GM21723 (cell line): ENCODE measurements at regions not wholly inside any gene's neighbourhood (a gene's known extent, or its start where the extent isn't known, plus 50 kb on each side); places are given as distances from the start of the nearest gene placed in this dataset.
"Not testable (repeated sequence)": the region's sequence is repeated elsewhere in the genome, so short reads cannot be mapped to it uniquely, and the experiment has no call there.

ENCODE experiments used
- ATAC-seq: cut with Tn5 transposase; IDR thresholded peaks from one replicate; pipeline ENCODE4 v1.9.1; 2021; ENCODE audit warnings: mild to moderate bottlenecking, moderate library complexity; ENCODE audit not compliant: unreplicated experiment

- ATAC-seq: no peak
Measured at GRCh38 chr4:149050840-149051239, 608.6 kb upstream of the NR3C2 start.

GRCh38 chr4:149048451-149049143 lies 606.4 kb upstream of the NR3C2 start:
- no peak for ATAC-seq

- no peak for ATAC-seq
Measured at GRCh38 chr4:149047368-149047767, 605.2 kb upstream of the NR3C2 start.

- ATAC-seq: no peak
Measured at GRCh38 chr4:149045731-149046130, 603.5 kb upstream of the NR3C2 start.

- ATAC-seq: not testable (repeated sequence)
Measured at GRCh38 chr4:149039786-149040185, 597.6 kb upstream of the NR3C2 start.

GRCh38 chr4:149031399-149031798 lies 589.2 kb upstream of the NR3C2 start:
- ATAC-seq: no peak

GRCh38 chr4:149029056-149029651 lies 586.9 kb upstream of the NR3C2 start:
- no peak for ATAC-seq

- no peak for ATAC-seq
Measured at GRCh38 chr4:149026696-149027095, 584.5 kb upstream of the NR3C2 start.

GRCh38 chr4:149017002-149017734 lies 575.0 kb upstream of the NR3C2 start:
- no peak for ATAC-seq

GRCh38 chr4:149009223-149009622 lies 567.0 kb upstream of the NR3C2 start:
- no peak for ATAC-seq

- no peak for ATAC-seq
Measured at GRCh38 chr4:149008415-149009025, 566.3 kb upstream of the NR3C2 start.

- ATAC-seq: no peak
Measured at GRCh38 chr4:149005191-149005590, 563.0 kb upstream of the NR3C2 start.

GRCh38 chr4:148999924-149000323 lies 557.7 kb upstream of the NR3C2 start:
- no peak for ATAC-seq

- ATAC-seq: no peak
Measured at GRCh38 chr4:148998719-148999118, 556.5 kb upstream of the NR3C2 start.

- ATAC-seq: no peak
Measured at GRCh38 chr4:148986951-148987350, 544.7 kb upstream of the NR3C2 start.

GRCh38 chr4:148984951-148985350 lies 542.7 kb upstream of the NR3C2 start:
- no peak for ATAC-seq

- ATAC-seq: no peak
Measured at GRCh38 chr4:148982200-148982599, 540.0 kb upstream of the NR3C2 start.

- ATAC-seq: no peak
Measured at GRCh38 chr4:148980782-148981480, 538.7 kb upstream of the NR3C2 start.

GRCh38 chr4:148978301-148978700 lies 536.1 kb upstream of the NR3C2 start:
- ATAC-seq: no peak

- no peak for ATAC-seq
Measured at GRCh38 chr4:148975464-148975863, 533.2 kb upstream of the NR3C2 start.

- no peak for ATAC-seq
Measured at GRCh38 chr4:148965080-148965479, 522.9 kb upstream of the NR3C2 start.
